HUES6 (cell line): ENCODE measurements at regions not wholly inside any gene's neighbourhood (a gene's known extent, or its start where the extent isn't known, plus 50 kb on each side); places are given as distances from the start of the nearest gene placed in this dataset.

Experiments
- H3K27ac ChIP-seq: 2 replicates; pipeline ENCODE4 v1.7.0; 2013; ENCODE audit warnings: low read depth, mild to moderate bottlenecking, low read length, inconsistent platforms
- H3K27me3 ChIP-seq: 2 replicates; pipeline ENCODE4 v1.6.1; 2013; ENCODE audit warnings: low read length; ENCODE audit not compliant: control insufficient read depth, insufficient read depth
- H3K36me3 ChIP-seq: 2 replicates; pipeline ENCODE4 v1.6.1; 2013; ENCODE audit warnings: low read length; ENCODE audit not compliant: control insufficient read depth, insufficient read depth
- H3K4me1 ChIP-seq: 2 replicates; pipeline ENCODE4 v1.6.1; 2013; ENCODE audit warnings: low read length; ENCODE audit not compliant: control insufficient read depth, insufficient read depth
- H3K4me3 ChIP-seq: 2 replicates; pipeline ENCODE4 v1.5.1; 2013; ENCODE audit warnings: low read depth, low read length
- H3K9ac ChIP-seq: one replicate; pipeline ENCODE4 v1.6.1; 2013; ENCODE audit warnings: mild to moderate bottlenecking, low read length
- H3K9me3 ChIP-seq: 2 replicates; pipeline ENCODE4 v1.6.1; 2013; ENCODE audit warnings: low read depth, low read length; ENCODE audit not compliant: control insufficient read depth, insufficient read depth

- peaks cover 14% of the 10 kb centered on the region; the same call in 1 of the 2 replicates for H3K4me1 ChIP-seq
- no peak overlapping the region for H3K9ac ChIP-seq
- H3K4me3 ChIP-seq, result no peak overlapping the region
- H3K9me3 ChIP-seq, result no peaks in the 10 kb centered on the region
- no peaks in the 10 kb centered on the region for H3K27me3 ChIP-seq
- H3K36me3 ChIP-seq, result no peaks in the 10 kb centered on the region
- H3K27ac ChIP-seq, result no peak overlapping the region
Measured at GRCh38 chr7:25712500-25712899, 439.5 kb upstream of the NFE2L3 start.

DNA sequence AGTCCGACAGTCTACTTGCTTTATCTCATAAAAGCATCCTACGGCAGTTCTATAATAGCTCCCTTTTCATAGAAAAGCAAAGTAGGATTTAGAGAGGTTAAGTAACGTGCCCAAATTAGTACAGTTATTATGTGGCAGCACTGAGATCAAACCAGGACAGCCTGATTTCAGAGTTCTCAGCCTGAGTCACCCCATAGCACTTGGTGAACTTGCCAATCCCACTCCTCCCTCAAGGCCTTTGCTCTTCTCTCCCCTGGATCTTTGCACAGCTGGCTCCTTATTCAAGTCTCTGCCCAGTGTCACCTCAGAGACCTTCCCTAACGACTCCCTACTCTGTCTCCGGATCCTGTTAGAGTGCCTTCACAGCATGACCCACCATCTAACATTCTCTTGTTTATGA is 438.0 kb upstream of the NFE2L3 start:
- H3K9ac ChIP-seq, result no peak overlapping the region
- H3K27me3 ChIP-seq, result no peaks in the 10 kb centered on the region
- H3K27ac ChIP-seq, result no peak overlapping the region
- no peaks in the 10 kb centered on the region for H3K9me3 ChIP-seq
- H3K36me3 ChIP-seq, result no peaks in the 10 kb centered on the region
- peaks cover 18% of the 10 kb centered on the region for H3K4me1 ChIP-seq
- no peak overlapping the region for H3K4me3 ChIP-seq

GRCh38 chr7:25716421-25716820 is 435.6 kb upstream of the NFE2L3 start:
- H3K36me3 ChIP-seq, result no peaks in the 10 kb centered on the region
- H3K4me1 ChIP-seq, result peaks cover 18% of the 10 kb centered on the region
- no peak overlapping the region for H3K9ac ChIP-seq
- no peaks in the 10 kb centered on the region for H3K27me3 ChIP-seq
- H3K9me3 ChIP-seq, result no peaks in the 10 kb centered on the region
- no peak overlapping the region for H3K4me3 ChIP-seq
- H3K27ac ChIP-seq, result no peak overlapping the region

DNA sequence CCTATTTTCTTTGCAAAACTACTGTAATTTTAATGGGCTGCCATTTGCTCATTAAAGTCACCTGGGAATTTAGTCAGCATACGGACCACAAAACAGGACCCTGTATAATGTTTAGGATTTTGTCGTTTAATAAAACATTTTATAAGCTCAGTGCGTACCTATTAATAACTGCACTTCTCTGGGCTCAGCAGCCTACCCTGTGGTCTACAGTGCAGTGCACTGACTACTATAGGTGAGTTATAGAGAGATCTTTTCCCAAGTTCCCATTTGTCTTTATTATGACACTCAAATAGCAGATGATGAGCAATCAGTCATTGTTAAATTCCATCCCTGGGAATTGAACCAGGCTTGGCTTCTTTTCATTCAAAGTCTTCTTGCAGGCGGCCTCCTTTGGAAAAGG is 433.4 kb upstream of the NFE2L3 start:
- H3K27me3 ChIP-seq, result no peaks in the 10 kb centered on the region
- no peaks in the 10 kb centered on the region for H3K36me3 ChIP-seq
- no peak overlapping the region for H3K27ac ChIP-seq
- no peaks in the 10 kb centered on the region for H3K9me3 ChIP-seq
- H3K9ac ChIP-seq, result no peak overlapping the region
- H3K4me1 ChIP-seq, result peaks cover 23% of the 10 kb centered on the region
- no peak overlapping the region for H3K4me3 ChIP-seq

DNA sequence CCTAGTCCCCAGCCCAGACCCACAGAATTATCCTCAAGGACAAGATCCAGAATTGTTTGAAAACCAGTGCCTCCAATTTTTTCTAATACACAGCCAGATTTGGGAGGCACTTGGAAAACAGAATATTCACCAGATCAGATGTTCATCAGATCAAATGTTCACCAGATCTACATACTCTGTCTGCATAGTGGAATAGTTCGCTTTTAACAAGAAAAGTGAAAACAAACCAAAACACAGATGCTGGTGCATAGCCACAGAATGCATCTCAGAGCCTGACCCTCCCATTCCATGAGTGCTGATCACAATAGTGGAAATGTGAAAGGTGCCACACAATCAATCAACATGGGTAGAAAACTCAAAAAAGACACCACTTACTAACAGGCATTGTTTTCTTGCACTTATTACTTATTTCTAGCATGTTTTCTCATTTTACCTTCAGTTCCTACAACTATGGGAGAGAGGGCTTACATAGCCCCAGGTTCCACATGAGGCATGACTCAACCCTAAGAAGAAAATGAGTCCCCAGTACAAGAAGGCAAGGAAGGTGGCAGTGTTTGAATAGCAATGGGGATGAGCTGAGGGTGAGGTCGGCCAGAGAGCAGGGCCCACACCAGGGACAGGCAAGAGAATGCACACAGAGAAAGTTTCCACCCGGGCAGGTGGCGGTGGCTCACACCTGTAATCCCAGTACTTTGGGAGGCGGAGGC is 432.7 kb upstream of the NFE2L3 start:
- Histone ChIP-seq H3K4me3 (no peak overlapping the region), H3K4me1 (peaks cover 20% of the 10 kb centered on the region), H3K27me3 (no peaks in the 10 kb centered on the region), H3K27ac (no peak overlapping the region), H3K36me3 (no peaks in the 10 kb centered on the region), H3K9ac (no peak overlapping the region), H3K9me3 (no peaks in the 10 kb centered on the region)

GRCh38 chr7:25720427-25720826 is 431.6 kb upstream of the NFE2L3 start:
- Histone ChIP-seq H3K9me3 (no peaks in the 10 kb centered on the region), H3K4me1 (peaks cover 11% of the 10 kb centered on the region), H3K4me3 (no peak overlapping the region), H3K27me3 (no peaks in the 10 kb centered on the region), H3K36me3 (no peaks in the 10 kb centered on the region), H3K27ac (no peak overlapping the region), H3K9ac (no peak overlapping the region)

GRCh38 chr7:25722856-25723255 is 429.1 kb upstream of the NFE2L3 start:
- Histone ChIP-seq H3K9me3 (no peaks in the 10 kb centered on the region), H3K27me3 (no peaks in the 10 kb centered on the region), H3K4me1 (peaks cover 33% of the 10 kb centered on the region), H3K4me3 (no peak overlapping the region), H3K36me3 (no peaks in the 10 kb centered on the region), H3K9ac (no peak overlapping the region), H3K27ac (no peak overlapping the region)

DNA sequence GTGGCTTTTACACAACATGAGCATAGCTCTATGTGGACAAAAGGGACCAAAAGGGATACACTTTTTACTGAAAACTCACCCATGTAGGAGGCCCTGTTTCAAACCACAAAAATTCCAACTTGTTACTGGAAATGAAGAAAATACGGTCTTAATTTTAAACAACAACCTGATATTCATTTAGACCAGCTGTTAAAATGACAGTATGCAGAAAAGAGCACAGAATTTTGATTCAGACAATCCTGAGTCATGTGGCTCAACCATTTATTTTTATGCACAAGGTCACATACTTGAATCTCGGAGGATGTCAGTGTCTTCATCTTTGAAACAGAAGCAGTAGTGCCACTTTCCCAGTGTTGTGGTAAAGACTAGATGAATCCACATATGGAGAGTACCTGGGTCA is 426.5 kb upstream of the NFE2L3 start:
- Histone ChIP-seq H3K27ac (no peak overlapping the region), H3K36me3 (no peaks in the 10 kb centered on the region), H3K9me3 (no peaks in the 10 kb centered on the region), H3K4me1 (peaks cover 33% of the 10 kb centered on the region), H3K27me3 (no peaks in the 10 kb centered on the region), H3K4me3 (no peak overlapping the region), H3K9ac (no peak overlapping the region)

DNA sequence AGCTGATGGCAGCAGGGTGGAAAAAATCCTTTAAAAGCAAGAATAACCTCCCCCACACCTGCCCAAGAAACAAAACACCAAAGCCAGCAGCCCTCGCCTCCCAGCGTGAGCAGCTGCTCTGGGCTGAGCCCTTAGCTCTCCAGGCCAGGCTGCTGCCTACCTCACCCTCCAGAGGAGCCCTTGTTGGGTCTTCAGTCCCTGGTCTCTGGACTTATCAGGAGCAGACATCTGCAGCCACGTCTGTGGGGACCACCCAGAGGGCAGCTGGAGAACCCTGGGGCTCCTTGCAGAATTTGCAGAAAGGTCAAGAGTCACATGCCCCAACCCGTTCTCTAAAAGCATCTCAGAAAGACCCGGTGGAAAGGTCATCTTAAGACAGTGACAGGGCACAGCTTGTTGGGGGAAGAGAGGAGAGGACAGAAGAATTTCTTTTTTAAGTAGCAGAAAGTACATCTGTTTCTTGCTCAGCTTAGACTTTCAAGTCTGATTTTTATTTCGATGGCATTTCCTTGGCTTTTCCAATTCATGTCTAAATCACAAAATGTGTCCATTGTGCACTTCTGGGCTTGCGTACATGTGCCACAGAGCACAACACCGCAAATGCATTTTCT is 425.7 kb upstream of the NFE2L3 start:
- Histone ChIP-seq H3K9me3 (no peaks in the 10 kb centered on the region), H3K4me1 (peaks cover 41% of the 10 kb centered on the region), H3K4me3 (no peak overlapping the region), H3K27me3 (no peaks in the 10 kb centered on the region), H3K9ac (peak overlapping the region; percentile 14), H3K27ac (peak overlapping the region; percentile 13; the same call in 1 of the 2 replicates), H3K36me3 (no peaks in the 10 kb centered on the region)

- H3K4me1 ChIP-seq, result peaks cover 47% of the 10 kb centered on the region
Measured at GRCh38 chr7:25726781-25727311, 425.2 kb upstream of the NFE2L3 start.

GRCh38 chr7:25727446-25727845 is 424.6 kb upstream of the NFE2L3 start:
- Histone ChIP-seq H3K4me3 (no peak overlapping the region), H3K36me3 (no peaks in the 10 kb centered on the region), H3K27ac (no peak overlapping the region), H3K9me3 (no peaks in the 10 kb centered on the region), H3K27me3 (no peaks in the 10 kb centered on the region), H3K4me1 (peaks cover 53% of the 10 kb centered on the region), H3K9ac (no peak overlapping the region)

More at GRCh38 chr7:25726781-25727311, 425.2 kb upstream of the NFE2L3 start:
- H3K36me3 ChIP-seq, result no peaks in the 10 kb centered on the region
- H3K27me3 ChIP-seq, result no peaks in the 10 kb centered on the region
- peak overlapping the region; percentile 13; the same call in 1 of the 2 replicates for H3K27ac ChIP-seq
- no peaks in the 10 kb centered on the region for H3K9me3 ChIP-seq
- H3K9ac ChIP-seq, result peak overlapping the region; percentile 14
- no peak overlapping the region for H3K4me3 ChIP-seq
